ENCODE measurements at regions not wholly inside any gene's neighbourhood (a gene's known extent, or its start where the extent isn't known, plus 50 kb on each side); places are given as distances from the start of the nearest gene placed in this dataset.

DNA sequence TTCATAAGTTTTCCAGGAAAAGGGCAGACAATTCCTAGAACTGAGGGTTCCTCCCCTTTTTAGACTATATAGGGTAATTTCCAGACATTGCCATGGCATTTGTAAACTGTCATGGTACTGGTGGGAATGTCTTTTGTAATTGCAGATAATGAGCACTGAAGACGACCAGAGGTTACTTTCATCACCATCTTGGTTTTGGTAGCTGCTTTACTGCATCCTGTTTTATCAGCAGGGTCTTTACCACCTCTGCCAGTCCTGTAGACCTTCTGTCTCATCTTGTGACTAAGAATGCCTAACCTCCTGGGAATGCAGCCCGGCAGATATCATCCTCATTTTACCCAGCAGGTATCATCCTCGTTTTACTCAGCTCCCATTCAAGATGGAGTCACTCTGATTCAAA lies 583.9 kb upstream of the KLHL29 start:
- intact Hi-C loops (cut with DNase I; ENCODE audit: low total_unique reads) = no loop called here
- Histone ChIP-seq H3K4me1 (no peaks in the 10 kb centered on the region), H3K27me3 (no peaks in the 10 kb centered on the region), H3K9me3 (no peaks in the 10 kb centered on the region), H3K27ac (no peak overlapping the region), H3K36me3 (ENCODE audit: low read depth, missing control alignments) (no peaks in the 10 kb centered on the region), H3K4me3 (no peak overlapping the region)
- 72 to 84% methylated on average over 3 of the region's 3 CpGs for WGBS, 2 donors
- no peak for DNase-seq
- no peak for TF ChIP-seq POLR2A (IDR thresholded peaks at IDR 0.05)
- TF ChIP-seq, protein P1, sequence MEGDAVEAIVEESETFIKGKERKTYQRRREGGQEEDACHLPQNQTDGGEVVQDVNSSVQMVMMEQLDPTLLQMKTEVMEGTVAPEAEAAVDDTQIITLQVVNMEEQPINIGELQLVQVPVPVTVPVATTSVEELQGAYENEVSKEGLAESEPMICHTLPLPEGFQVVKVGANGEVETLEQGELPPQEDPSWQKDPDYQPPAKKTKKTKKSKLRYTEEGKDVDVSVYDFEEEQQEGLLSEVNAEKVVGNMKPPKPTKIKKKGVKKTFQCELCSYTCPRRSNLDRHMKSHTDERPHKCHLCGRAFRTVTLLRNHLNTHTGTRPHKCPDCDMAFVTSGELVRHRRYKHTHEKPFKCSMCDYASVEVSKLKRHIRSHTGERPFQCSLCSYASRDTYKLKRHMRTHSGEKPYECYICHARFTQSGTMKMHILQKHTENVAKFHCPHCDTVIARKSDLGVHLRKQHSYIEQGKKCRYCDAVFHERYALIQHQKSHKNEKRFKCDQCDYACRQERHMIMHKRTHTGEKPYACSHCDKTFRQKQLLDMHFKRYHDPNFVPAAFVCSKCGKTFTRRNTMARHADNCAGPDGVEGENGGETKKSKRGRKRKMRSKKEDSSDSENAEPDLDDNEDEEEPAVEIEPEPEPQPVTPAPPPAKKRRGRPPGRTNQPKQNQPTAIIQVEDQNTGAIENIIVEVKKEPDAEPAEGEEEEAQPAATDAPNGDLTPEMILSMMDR (IDR thresholded peaks at IDR 0.05) = no peak

DNA sequence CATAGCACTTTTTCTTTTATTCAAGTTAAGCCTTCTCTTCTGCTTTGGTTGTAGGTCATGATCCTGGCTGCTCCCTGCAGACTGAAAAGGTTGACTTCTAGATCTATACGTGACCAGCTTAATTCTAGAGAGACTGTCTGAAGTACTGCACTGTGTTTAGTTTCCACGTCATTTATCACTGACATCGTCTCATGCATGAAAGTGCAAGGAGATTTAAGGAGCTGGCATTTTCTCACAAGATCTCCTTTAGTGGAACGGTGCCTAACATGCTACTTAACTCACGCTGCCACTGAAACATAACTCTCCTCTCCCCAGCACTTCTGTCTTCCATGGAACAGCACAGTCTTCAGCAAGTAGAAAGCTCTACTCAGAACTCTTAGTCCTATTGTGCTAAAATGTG lies 583.0 kb upstream of the KLHL29 start:
- DNase-seq = no peak
- Histone ChIP-seq H3K27ac (no peak overlapping the region), H3K4me3 (no peak overlapping the region), H3K9me3 (no peaks in the 10 kb centered on the region), H3K36me3 (ENCODE audit: low read depth, missing control alignments) (no peaks in the 10 kb centered on the region), H3K4me1 (no peaks in the 10 kb centered on the region), H3K27me3 (no peaks in the 10 kb centered on the region)
- whole genome bisulfite sequencing, 2 donors = 76 to 78% methylated on average over 5 of the region's 5 CpGs
- TF ChIP-seq, protein P1 (IDR thresholded peaks at IDR 0.05) = no peak
- no peak for TF ChIP-seq POLR2A (IDR thresholded peaks at IDR 0.05)
- intact Hi-C loops (cut with DNase I; ENCODE audit: low total_unique reads) = no loop called here

DNA sequence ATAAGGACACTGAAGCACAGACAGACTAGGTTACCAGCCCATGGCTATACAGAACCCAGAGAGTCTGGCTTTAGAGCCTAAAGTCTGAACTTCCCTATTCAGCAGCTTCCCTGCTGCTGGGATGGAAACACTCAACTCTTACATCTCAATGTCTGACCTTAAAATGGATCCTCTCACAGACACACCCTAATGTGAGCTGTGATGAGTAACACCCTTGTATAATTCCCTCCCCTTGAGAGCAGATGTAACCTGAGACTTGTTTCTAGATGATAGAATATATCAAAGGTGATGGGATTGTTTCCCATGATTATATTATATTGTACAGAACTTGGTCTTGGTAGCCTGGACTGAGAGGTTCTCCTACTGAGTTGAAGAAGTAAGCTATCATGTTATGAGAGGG lies 577.1 kb upstream of the KLHL29 start:
- DNase-seq = no peak
- no peak overlapping the region for H3K27ac ChIP-seq
- H3K4me3 ChIP-seq = no peak overlapping the region
- H3K9me3 ChIP-seq = no peaks in the 10 kb centered on the region
- intact Hi-C loops (cut with DNase I; ENCODE audit: low total_unique reads) = no loop called here
- no peaks in the 10 kb centered on the region for H3K36me3 ChIP-seq (ENCODE audit: low read depth, missing control alignments)
- H3K27me3 ChIP-seq = no peaks in the 10 kb centered on the region
- no peak for TF ChIP-seq POLR2A (IDR thresholded peaks at IDR 0.05)
- TF ChIP-seq, protein P1 (IDR thresholded peaks at IDR 0.05) = no peak
- H3K4me1 ChIP-seq = no peaks in the 10 kb centered on the region

DNA sequence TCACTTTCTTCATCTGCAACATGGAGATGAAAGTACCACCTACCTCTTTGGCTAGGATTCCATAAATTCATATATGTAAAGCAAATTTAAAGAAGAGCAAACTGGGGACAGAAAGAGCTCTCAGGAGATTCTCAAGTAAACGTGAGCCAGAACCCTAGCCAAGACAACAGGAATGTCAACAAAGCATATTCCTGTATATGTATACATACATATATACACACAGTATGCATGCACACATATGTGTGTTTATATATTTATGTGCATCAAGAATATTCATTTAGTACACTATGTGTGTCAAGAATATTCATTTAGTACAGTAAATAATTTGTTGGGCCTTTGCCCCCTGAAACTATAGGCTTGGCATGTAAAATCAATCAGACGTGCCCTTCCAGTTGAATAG lies 574.4 kb upstream of the KLHL29 start:
- no peak for DNase-seq
- TF ChIP-seq, protein P1 (IDR thresholded peaks at IDR 0.05) = no peak
- no peak for TF ChIP-seq POLR2A (IDR thresholded peaks at IDR 0.05)
- 77 to 83% methylated on average over 2 of the region's 2 CpGs for WGBS, 2 donors
- H3K9me3 ChIP-seq = no peaks in the 10 kb centered on the region
- H3K4me3 ChIP-seq = no peak overlapping the region
- H3K27me3 ChIP-seq = no peaks in the 10 kb centered on the region
- no peak overlapping the region for H3K27ac ChIP-seq
- H3K4me1 ChIP-seq = no peaks in the 10 kb centered on the region
- no peaks in the 10 kb centered on the region for H3K36me3 ChIP-seq (ENCODE audit: low read depth, missing control alignments)
- intact Hi-C loops (cut with DNase I; ENCODE audit: low total_unique reads) = no loop called here

DNA sequence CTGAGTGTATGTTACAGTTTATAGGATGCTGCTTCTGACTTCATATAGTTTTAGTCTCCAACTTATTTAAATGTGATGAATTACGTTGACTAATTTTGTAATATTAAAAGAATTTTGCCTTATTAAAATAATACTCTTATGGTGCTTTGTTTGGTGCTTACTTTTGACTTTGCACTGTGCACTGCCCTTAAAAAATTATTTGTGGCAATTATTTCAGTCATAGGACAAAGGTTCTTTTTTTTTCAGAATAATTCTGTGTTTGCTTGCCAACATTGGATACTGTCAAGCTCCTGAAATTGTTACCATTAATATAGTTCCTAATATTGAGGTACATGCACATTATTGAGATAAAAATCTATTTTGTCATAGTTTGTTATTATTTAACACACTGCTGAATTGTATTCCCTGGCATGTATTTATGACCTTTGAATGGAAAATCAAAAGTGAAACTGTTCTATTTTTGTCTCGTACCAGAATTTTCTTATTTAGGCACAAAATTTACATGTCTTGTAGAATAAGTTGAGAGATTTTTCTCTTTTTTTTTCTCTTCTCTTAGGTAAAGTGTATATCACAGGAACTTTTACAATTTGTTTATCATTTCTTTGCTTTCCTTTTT lies 572.8 kb upstream of the KLHL29 start:
- Histone ChIP-seq H3K4me3 (no peak overlapping the region), H3K27me3 (no peaks in the 10 kb centered on the region), H3K27ac (no peak overlapping the region), H3K4me1 (no peaks in the 10 kb centered on the region), H3K9me3 (no peaks in the 10 kb centered on the region), H3K36me3 (ENCODE audit: low read depth, missing control alignments) (no peaks in the 10 kb centered on the region)
- intact Hi-C loops (cut with DNase I; ENCODE audit: low total_unique reads) = no loop called here
- TF ChIP-seq POLR2A (IDR thresholded peaks at IDR 0.05) = no peak
- TF ChIP-seq, protein P1 (IDR thresholded peaks at IDR 0.05) = no peak
- 58 to 62% methylated on average over 2 of the region's 2 CpGs for WGBS, 2 donors
- DNase-seq = no peak

Measured in testis (tissue), 2 donors.